ENCODE measurements at regions not wholly inside any gene's neighbourhood (a gene's known extent, or its start where the extent isn't known, plus 50 kb on each side); places are given as distances from the start of the nearest gene placed in this dataset.

DNA sequence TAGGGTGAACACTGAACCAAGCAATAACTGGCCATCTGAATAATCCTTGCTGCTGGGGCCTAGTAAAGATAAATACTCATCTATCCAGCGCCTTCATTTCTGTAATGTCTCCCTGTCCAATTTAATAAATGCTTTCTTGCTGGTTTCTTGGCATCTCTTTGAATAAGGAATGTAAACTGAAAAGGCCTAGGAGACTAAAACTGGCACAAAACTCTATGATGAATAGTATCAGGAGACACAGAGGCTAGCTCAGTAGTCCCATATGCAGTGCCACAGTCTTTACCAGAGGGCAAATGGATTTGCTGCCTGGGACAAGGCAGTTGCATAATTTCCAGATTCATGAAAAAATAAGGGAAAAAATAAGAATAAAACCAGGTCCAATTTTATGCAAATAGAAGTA, 324.4 kb downstream of the CENPW start:
- TF ChIP-seq, protein P1, sequence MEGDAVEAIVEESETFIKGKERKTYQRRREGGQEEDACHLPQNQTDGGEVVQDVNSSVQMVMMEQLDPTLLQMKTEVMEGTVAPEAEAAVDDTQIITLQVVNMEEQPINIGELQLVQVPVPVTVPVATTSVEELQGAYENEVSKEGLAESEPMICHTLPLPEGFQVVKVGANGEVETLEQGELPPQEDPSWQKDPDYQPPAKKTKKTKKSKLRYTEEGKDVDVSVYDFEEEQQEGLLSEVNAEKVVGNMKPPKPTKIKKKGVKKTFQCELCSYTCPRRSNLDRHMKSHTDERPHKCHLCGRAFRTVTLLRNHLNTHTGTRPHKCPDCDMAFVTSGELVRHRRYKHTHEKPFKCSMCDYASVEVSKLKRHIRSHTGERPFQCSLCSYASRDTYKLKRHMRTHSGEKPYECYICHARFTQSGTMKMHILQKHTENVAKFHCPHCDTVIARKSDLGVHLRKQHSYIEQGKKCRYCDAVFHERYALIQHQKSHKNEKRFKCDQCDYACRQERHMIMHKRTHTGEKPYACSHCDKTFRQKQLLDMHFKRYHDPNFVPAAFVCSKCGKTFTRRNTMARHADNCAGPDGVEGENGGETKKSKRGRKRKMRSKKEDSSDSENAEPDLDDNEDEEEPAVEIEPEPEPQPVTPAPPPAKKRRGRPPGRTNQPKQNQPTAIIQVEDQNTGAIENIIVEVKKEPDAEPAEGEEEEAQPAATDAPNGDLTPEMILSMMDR (IDR thresholded peaks at IDR 0.05): no peak
- TF ChIP-seq POLR2A (IDR thresholded peaks at IDR 0.05): no peak
